ENCODE measurements at regions not wholly inside any gene's neighbourhood (a gene's known extent, or its start where the extent isn't known, plus 50 kb on each side); places are given as distances from the start of the nearest gene placed in this dataset.

DNA sequence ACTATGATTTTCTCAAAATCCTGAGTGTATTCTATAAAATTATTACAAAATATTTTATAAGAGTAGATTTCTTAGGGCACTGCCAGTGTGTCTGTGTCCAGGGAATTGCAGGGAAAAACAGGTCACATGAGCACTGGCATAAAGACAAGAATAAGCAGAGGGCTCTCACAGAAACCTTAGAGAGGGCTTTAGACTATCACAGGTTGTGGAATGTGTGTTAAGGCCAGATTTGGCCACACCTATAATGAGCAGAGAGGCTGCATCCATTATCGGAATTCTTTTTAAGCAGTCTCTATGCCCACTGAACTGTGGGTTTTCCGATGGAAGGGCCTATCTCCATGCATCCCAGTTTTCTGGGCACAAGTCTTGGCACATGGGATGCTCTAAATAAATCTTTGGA lies 90.2 kb downstream of the RTP4 start:
- no peaks in the 10 kb centered on the region for H3K36me3 ChIP-seq (ENCODE audit: insufficient read depth, low read length)
- H3F3A ChIP-seq (ENCODE audit: insufficient read depth, low read length, poor library complexity, severe bottlenecking): no peaks in the 10 kb centered on the region
- no peaks in the 10 kb centered on the region for H3K9me3 ChIP-seq (ENCODE audit: low read length)
- H3K4me2 ChIP-seq (ENCODE audit: low read length): no peak overlapping the region
- H3K27me3 ChIP-seq (ENCODE audit: insufficient read depth, low read depth, low read length): no peaks in the 10 kb centered on the region
- no peak overlapping the region for H3K4me3 ChIP-seq (ENCODE audit: low read length)
- no peaks in the 10 kb centered on the region for H4K20me1 ChIP-seq (ENCODE audit: insufficient read depth)
- H2AFZ ChIP-seq (ENCODE audit: low read depth, low read length): no peak overlapping the region
- TF ChIP-seq EZH2 (IDR thresholded peaks at IDR 0.05; ENCODE audit: borderline replicate concordance, insufficient read depth, low read length, poor library complexity, severe bottlenecking) (no peak), POLR2AphosphoS5 (IDR thresholded peaks at IDR 0.05) (no peak), RAD21 (conservative IDR thresholded peaks at IDR 0.05) (no peak), SMC3 (conservative IDR thresholded peaks at IDR 0.05; ENCODE audit: poor library complexity) (no peak), TAF1 (IDR thresholded peaks at IDR 0.05; ENCODE audit: low read depth) (no peak), MXI1 (conservative IDR thresholded peaks at IDR 0.05; ENCODE audit: poor library complexity, severe bottlenecking) (no peak)
- TF ChIP-seq, protein P1, sequence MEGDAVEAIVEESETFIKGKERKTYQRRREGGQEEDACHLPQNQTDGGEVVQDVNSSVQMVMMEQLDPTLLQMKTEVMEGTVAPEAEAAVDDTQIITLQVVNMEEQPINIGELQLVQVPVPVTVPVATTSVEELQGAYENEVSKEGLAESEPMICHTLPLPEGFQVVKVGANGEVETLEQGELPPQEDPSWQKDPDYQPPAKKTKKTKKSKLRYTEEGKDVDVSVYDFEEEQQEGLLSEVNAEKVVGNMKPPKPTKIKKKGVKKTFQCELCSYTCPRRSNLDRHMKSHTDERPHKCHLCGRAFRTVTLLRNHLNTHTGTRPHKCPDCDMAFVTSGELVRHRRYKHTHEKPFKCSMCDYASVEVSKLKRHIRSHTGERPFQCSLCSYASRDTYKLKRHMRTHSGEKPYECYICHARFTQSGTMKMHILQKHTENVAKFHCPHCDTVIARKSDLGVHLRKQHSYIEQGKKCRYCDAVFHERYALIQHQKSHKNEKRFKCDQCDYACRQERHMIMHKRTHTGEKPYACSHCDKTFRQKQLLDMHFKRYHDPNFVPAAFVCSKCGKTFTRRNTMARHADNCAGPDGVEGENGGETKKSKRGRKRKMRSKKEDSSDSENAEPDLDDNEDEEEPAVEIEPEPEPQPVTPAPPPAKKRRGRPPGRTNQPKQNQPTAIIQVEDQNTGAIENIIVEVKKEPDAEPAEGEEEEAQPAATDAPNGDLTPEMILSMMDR (IDR thresholded peaks at IDR 0.05; ENCODE audit: poor library complexity, severe bottlenecking): no peak
- TF ChIP-seq, protein P2, sequence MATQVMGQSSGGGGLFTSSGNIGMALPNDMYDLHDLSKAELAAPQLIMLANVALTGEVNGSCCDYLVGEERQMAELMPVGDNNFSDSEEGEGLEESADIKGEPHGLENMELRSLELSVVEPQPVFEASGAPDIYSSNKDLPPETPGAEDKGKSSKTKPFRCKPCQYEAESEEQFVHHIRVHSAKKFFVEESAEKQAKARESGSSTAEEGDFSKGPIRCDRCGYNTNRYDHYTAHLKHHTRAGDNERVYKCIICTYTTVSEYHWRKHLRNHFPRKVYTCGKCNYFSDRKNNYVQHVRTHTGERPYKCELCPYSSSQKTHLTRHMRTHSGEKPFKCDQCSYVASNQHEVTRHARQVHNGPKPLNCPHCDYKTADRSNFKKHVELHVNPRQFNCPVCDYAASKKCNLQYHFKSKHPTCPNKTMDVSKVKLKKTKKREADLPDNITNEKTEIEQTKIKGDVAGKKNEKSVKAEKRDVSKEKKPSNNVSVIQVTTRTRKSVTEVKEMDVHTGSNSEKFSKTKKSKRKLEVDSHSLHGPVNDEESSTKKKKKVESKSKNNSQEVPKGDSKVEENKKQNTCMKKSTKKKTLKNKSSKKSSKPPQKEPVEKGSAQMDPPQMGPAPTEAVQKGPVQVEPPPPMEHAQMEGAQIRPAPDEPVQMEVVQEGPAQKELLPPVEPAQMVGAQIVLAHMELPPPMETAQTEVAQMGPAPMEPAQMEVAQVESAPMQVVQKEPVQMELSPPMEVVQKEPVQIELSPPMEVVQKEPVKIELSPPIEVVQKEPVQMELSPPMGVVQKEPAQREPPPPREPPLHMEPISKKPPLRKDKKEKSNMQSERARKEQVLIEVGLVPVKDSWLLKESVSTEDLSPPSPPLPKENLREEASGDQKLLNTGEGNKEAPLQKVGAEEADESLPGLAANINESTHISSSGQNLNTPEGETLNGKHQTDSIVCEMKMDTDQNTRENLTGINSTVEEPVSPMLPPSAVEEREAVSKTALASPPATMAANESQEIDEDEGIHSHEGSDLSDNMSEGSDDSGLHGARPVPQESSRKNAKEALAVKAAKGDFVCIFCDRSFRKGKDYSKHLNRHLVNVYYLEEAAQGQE (IDR thresholded peaks at IDR 0.05; ENCODE audit: borderline replicate concordance): no peak
- H3K9me2 ChIP-seq (ENCODE audit: insufficient read depth, low read length): no peaks in the 10 kb centered on the region
- H3K27ac ChIP-seq (ENCODE audit: low read length): no peak overlapping the region
- no peaks in the 10 kb centered on the region for H3K79me2 ChIP-seq (replicated peaks; ENCODE audit: insufficient read depth, low read length)
- H3K9ac ChIP-seq (ENCODE audit: low read length): no peak overlapping the region

DNA sequence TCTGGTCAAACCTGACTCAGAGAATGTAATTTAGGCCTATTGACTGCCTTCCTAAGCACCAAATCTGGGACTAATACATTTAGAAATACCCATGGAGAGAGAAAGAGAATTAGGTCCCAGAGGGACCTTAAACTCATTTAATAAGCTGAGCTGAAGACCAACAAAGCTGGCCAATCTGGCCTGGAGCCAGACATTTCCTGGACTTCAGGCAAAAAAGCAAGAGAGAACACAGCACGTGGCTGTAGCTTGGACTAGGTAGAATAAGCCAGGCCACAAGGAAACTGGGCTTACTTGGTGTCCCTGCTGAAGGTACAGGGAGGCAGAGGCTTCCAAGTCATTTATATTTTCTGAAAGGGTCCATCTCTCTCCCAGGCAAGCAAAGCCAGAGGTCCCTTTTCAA lies 88.1 kb downstream of the RTP4 start:
- Histone ChIP-seq H3K9me2 (ENCODE audit: insufficient read depth, low read length) (no peaks in the 10 kb centered on the region), H3F3A (ENCODE audit: insufficient read depth, low read length, poor library complexity, severe bottlenecking) (no peaks in the 10 kb centered on the region), H3K36me3 (ENCODE audit: insufficient read depth, low read length) (no peaks in the 10 kb centered on the region), H3K9me3 (ENCODE audit: low read length) (no peaks in the 10 kb centered on the region), H3K4me2 (ENCODE audit: low read length) (no peak overlapping the region), H3K27me3 (ENCODE audit: insufficient read depth, low read depth, low read length) (no peaks in the 10 kb centered on the region), H3K4me3 (ENCODE audit: low read length) (no peak overlapping the region), H4K20me1 (ENCODE audit: insufficient read depth) (no peaks in the 10 kb centered on the region), H2AFZ (ENCODE audit: low read depth, low read length) (no peak overlapping the region), H3K27ac (ENCODE audit: low read length) (no peak overlapping the region), H3K79me2 (replicated peaks; ENCODE audit: insufficient read depth, low read length) (no peaks in the 10 kb centered on the region), H3K9ac (ENCODE audit: low read length) (no peak overlapping the region)
- TF ChIP-seq TAF1 (IDR thresholded peaks at IDR 0.05; ENCODE audit: low read depth) (no peak), RAD21 (conservative IDR thresholded peaks at IDR 0.05) (no peak), MXI1 (conservative IDR thresholded peaks at IDR 0.05; ENCODE audit: poor library complexity, severe bottlenecking) (no peak), SMC3 (conservative IDR thresholded peaks at IDR 0.05; ENCODE audit: poor library complexity) (no peak), EZH2 (IDR thresholded peaks at IDR 0.05; ENCODE audit: borderline replicate concordance, insufficient read depth, low read length, poor library complexity, severe bottlenecking) (no peak), EP300 (conservative IDR thresholded peaks at IDR 0.05; ENCODE audit: poor library complexity, severe bottlenecking) (no peak), POLR2AphosphoS5 (IDR thresholded peaks at IDR 0.05) (no peak)
- TF ChIP-seq, protein P2 (IDR thresholded peaks at IDR 0.05; ENCODE audit: borderline replicate concordance): no peak
- TF ChIP-seq, protein P1 (IDR thresholded peaks at IDR 0.05; ENCODE audit: poor library complexity, severe bottlenecking): no peak
